HepG2 (cell line): ENCODE measurements at regions not wholly inside any gene's neighbourhood (a gene's known extent, or its start where the extent isn't known, plus 50 kb on each side); places are given as distances from the start of the nearest gene placed in this dataset.

ENCODE experiments used
- IKZF4 ChIP-seq: sonication (generic); formaldehyde crosslinking; IDR thresholded peaks from 2 replicates; pipeline ENCODE4 v1.5.1; 2020; ENCODE audit warnings: borderline replicate concordance, mild to moderate bottlenecking, low read depth, missing genetic modification reagents; ENCODE audit errors: not compliant biosample characterization
- KAT2B ChIP-seq: fragments of 150-350 bp; IDR thresholded peaks from 2 replicates; pipeline ENCODE4 v1.6.1; 2014; ENCODE audit warnings: low read depth, low read length, borderline replicate concordance
- MAZ ChIP-seq, 2 experiments: sonication (generic) in 1 of 2; formaldehyde crosslinking in 1 of 2; IDR thresholded peaks; 2 replicates each; pipeline versions ENCODE4 v1.5.0 to v1.6.1; 2012 to 2020; ENCODE audit warnings: low read depth in 2 of 2, mild to moderate bottlenecking in 2 of 2, borderline replicate concordance in 1 of 2, improper control_type of control experiment in 1 of 2, low read length in 1 of 2, missing genetic modification reagents in 1 of 2, moderate library complexity in 1 of 2
- SATB2 ChIP-seq: sonication (generic); formaldehyde crosslinking; IDR thresholded peaks from 2 replicates; pipeline ENCODE4 v1.5.0; 2020; ENCODE audit warnings: missing genetic modification reagents
- SP140L ChIP-seq: sonication (generic); formaldehyde crosslinking; IDR thresholded peaks from 2 replicates; pipeline ENCODE4 v1.4.0; 2020; ENCODE audit warnings: missing genetic modification reagents, borderline replicate concordance
- TOPORS ChIP-seq: sonication (generic); formaldehyde crosslinking; IDR thresholded peaks from 2 replicates; pipeline ENCODE4 v1.8.0; 2023; ENCODE audit warnings: mild to moderate bottlenecking, missing genetic modification reagents
- ZFAT ChIP-seq: sonication (generic); formaldehyde crosslinking; conservative IDR thresholded peaks from 2 replicates; pipeline ENCODE4 v1.8.1; 2023; ENCODE audit warnings: missing genetic modification reagents, inconsistent platforms
- ZFP1 ChIP-seq: IDR thresholded peaks from 2 replicates; pipeline ENCODE4 v1.6.1; 2016
- TF ChIP-seq, protein P1 (sequence below): conservative IDR thresholded peaks from 2 replicates; pipeline ENCODE4 v1.6.1; 2018; ENCODE audit warnings: missing genetic modification reagents
- TF ChIP-seq, protein P2 (sequence below): sonication (generic); formaldehyde crosslinking; IDR thresholded peaks from 2 replicates; pipeline ENCODE4 v1.4.0; 2020; ENCODE audit warnings: missing genetic modification reagents, mild to moderate bottlenecking, borderline replicate concordance
- TF ChIP-seq, protein P3 (sequence below): sonication (generic); formaldehyde crosslinking; IDR thresholded peaks from 2 replicates; pipeline ENCODE4 v1.8.1; 2023; ENCODE audit warnings: missing genetic modification reagents, inconsistent platforms, borderline replicate concordance
- TF ChIP-seq, protein P4 (sequence below): sonication (generic); formaldehyde crosslinking; IDR thresholded peaks from 2 replicates; pipeline ENCODE4 v1.4.0; 2020; ENCODE audit warnings: missing genetic modification reagents
- TF ChIP-seq, protein P5 (sequence below), 2 experiments: sonication (generic) in 1 of 2; formaldehyde crosslinking in 1 of 2; IDR thresholded peaks; 2 replicates each; pipeline versions ENCODE4 v1.6.1 to v1.9.0; 2014 to 2022; ENCODE audit warnings: antibody characterized with exemption in 1 of 2, borderline replicate concordance in 1 of 2, inconsistent platforms in 1 of 2, low read depth in 1 of 2, missing genetic modification reagents in 1 of 2
- TF ChIP-seq, protein P6 (sequence below): sonication (generic); formaldehyde crosslinking; IDR thresholded peaks from 2 replicates; pipeline ENCODE4 v1.8.0; 2022; ENCODE audit warnings: mild to moderate bottlenecking, missing genetic modification reagents, borderline replicate concordance

DNA sequence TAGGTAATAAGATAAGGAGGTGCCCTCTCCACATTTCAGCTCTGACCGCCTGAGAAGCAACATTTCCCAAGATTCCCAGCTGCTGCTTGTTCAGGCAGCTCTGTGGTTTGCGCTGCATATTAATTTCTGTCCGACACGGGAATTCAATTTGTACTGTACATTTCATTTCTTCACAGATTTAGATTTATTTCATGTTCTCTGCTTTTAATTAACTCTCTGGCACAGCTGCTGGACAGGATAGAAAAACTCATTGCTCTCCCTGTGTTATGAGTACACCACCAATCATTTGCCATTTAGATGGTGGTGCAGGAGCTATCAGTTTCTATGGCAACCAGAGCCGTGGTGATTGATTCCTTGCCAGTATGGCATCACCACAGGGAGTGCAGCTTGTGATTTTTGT lies 558.5 kb downstream of the DMRTA1 start (continued):
- TF ChIP-seq, protein P1, sequence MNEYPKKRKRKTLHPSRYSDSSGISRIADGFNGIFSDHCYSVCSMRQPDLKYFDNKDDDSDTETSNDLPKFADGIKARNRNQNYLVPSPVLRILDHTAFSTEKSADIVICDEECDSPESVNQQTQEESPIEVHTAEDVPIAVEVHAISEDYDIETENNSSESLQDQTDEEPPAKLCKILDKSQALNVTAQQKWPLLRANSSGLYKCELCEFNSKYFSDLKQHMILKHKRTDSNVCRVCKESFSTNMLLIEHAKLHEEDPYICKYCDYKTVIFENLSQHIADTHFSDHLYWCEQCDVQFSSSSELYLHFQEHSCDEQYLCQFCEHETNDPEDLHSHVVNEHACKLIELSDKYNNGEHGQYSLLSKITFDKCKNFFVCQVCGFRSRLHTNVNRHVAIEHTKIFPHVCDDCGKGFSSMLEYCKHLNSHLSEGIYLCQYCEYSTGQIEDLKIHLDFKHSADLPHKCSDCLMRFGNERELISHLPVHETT, result no peak
- TF ChIP-seq, protein P2, sequence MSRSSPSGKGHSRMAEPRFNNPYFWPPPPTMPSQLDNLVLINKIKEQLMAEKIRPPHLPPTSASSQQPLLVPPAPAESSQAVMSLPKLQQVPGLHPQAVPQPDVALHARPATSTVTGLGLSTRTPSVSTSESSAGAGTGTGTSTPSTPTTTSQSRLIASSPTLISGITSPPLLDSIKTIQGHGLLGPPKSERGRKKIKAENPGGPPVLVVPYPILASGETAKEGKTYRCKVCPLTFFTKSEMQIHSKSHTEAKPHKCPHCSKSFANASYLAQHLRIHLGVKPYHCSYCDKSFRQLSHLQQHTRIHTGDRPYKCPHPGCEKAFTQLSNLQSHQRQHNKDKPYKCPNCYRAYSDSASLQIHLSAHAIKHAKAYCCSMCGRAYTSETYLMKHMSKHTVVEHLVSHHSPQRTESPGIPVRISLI, result no peak
- TF ChIP-seq, protein P3, sequence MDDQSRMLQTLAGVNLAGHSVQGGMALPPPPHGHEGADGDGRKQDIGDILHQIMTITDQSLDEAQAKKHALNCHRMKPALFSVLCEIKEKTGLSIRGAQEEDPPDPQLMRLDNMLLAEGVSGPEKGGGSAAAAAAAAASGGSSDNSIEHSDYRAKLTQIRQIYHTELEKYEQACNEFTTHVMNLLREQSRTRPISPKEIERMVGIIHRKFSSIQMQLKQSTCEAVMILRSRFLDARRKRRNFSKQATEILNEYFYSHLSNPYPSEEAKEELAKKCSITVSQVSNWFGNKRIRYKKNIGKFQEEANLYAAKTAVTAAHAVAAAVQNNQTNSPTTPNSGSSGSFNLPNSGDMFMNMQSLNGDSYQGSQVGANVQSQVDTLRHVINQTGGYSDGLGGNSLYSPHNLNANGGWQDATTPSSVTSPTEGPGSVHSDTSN (CRISPR knock-in tag), result no peak
- TF ChIP-seq TOPORS (CRISPR knock-in tag) (no peak), SP140L (CRISPR knock-in tag) (no peak), KAT2B (no peak), ZFP1 (CRISPR knock-in tag) (no peak), MAZ (IDR thresholded peaks at IDR 0.05; ENCODE audit: borderline replicate concordance, low read depth, low read length) (no peak), MAZ (CRISPR knock-in tag; IDR thresholded peaks at IDR 0.05; ENCODE audit: low read depth) (no peak), IKZF4 (CRISPR knock-in tag) (no peak), SATB2 (CRISPR knock-in tag) (no peak), ZFAT (CRISPR knock-in tag) (no peak)
- TF ChIP-seq, protein P4, sequence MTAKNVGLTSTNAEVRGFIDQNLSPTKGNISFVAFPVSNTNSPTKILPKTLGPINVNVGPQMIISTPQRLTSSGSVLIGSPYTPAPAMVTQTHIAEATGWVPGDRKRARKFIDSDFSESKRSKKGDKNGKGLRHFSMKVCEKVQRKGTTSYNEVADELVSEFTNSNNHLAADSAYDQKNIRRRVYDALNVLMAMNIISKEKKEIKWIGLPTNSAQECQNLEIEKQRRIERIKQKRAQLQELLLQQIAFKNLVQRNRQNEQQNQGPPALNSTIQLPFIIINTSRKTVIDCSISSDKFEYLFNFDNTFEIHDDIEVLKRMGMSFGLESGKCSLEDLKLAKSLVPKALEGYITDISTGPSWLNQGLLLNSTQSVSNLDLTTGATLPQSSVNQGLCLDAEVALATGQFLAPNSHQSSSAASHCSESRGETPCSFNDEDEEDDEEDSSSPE (CRISPR knock-in tag), result no peak
- TF ChIP-seq, protein P5, sequence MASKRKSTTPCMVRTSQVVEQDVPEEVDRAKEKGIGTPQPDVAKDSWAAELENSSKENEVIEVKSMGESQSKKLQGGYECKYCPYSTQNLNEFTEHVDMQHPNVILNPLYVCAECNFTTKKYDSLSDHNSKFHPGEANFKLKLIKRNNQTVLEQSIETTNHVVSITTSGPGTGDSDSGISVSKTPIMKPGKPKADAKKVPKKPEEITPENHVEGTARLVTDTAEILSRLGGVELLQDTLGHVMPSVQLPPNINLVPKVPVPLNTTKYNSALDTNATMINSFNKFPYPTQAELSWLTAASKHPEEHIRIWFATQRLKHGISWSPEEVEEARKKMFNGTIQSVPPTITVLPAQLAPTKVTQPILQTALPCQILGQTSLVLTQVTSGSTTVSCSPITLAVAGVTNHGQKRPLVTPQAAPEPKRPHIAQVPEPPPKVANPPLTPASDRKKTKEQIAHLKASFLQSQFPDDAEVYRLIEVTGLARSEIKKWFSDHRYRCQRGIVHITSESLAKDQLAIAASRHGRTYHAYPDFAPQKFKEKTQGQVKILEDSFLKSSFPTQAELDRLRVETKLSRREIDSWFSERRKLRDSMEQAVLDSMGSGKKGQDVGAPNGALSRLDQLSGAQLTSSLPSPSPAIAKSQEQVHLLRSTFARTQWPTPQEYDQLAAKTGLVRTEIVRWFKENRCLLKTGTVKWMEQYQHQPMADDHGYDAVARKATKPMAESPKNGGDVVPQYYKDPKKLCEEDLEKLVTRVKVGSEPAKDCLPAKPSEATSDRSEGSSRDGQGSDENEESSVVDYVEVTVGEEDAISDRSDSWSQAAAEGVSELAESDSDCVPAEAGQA (IDR thresholded peaks at IDR 0.05; ENCODE audit: low read depth), result no peak
- TF ChIP-seq, protein P5 (CRISPR knock-in tag; IDR thresholded peaks at IDR 0.05; ENCODE audit: borderline replicate concordance), result no peak
- TF ChIP-seq, protein P6, sequence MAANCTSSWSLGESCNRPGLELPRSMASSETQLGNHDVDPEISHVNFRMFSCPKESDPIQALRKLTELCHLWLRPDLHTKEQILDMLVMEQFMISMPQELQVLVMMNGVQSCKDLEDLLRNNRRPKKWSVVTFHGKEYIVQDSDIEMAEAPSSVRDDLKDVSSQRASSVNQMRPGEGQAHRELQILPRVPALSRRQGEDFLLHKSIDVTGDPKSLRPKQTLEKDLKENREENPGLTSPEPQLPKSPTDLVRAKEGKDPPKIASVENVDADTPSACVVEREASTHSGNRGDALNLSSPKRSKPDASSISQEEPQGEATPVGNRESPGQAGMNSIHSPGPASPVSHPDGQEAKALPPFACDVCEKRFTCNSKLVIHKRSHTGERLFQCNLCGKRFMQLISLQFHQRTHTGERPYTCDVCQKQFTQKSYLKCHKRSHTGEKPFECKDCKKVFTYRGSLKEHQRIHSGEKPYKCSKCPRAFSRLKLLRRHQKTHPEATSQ, result no peak
